A673 (cell line): ENCODE measurements at regions not wholly inside any gene's neighbourhood (a gene's known extent, or its start where the extent isn't known, plus 50 kb on each side); places are given as distances from the start of the nearest gene placed in this dataset.

Source experiments
- EZH2 ChIP-seq: fragments of 200-600 bp; sonication (generic); IDR thresholded peaks from 2 replicates; pipeline ENCODE4 v1.6.1; 2017; ENCODE audit warnings: borderline replicate concordance, low read depth, mild to moderate bottlenecking, mixed read lengths, antibody characterized with exemption, low read length; ENCODE audit not compliant: poor library complexity, severe bottlenecking
- TF ChIP-seq, protein P1 (sequence below): fragments of 300-800, 200-600 bp; sonication (generic); conservative IDR thresholded peaks from 2 replicates; pipeline ENCODE4 v1.5.1; 2017; ENCODE audit warnings: low read depth, mild to moderate bottlenecking, antibody characterized with exemption, low read length, moderate library complexity, mixed read lengths

DNA sequence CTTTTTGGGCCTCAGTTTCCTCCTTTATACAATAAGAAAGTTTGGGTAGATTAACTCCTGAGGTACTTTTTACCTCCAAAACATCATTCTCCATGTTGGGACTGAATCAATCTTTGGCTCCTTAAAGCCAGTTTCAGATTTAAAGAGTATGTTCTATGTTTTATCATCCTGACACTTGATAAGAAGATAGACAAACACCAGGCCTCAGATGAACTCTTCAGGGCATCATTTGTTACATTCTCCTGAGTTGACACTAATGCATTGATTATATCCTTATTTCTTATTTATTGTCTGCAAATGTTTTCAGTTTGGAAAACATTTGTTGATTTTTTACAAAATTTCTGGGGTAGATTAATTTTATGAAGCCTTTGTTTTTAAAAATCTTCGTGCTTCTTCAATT is 102.7 kb upstream of the CCSER1 start:
- TF ChIP-seq, protein P1, sequence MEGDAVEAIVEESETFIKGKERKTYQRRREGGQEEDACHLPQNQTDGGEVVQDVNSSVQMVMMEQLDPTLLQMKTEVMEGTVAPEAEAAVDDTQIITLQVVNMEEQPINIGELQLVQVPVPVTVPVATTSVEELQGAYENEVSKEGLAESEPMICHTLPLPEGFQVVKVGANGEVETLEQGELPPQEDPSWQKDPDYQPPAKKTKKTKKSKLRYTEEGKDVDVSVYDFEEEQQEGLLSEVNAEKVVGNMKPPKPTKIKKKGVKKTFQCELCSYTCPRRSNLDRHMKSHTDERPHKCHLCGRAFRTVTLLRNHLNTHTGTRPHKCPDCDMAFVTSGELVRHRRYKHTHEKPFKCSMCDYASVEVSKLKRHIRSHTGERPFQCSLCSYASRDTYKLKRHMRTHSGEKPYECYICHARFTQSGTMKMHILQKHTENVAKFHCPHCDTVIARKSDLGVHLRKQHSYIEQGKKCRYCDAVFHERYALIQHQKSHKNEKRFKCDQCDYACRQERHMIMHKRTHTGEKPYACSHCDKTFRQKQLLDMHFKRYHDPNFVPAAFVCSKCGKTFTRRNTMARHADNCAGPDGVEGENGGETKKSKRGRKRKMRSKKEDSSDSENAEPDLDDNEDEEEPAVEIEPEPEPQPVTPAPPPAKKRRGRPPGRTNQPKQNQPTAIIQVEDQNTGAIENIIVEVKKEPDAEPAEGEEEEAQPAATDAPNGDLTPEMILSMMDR = no peak
- no peak for TF ChIP-seq EZH2
